Ishikawa (cell line): ENCODE measurements at regions not wholly inside any gene's neighbourhood (a gene's known extent, or its start where the extent isn't known, plus 50 kb on each side); places are given as distances from the start of the nearest gene placed in this dataset.

Experiments used
- CEBPB ChIP-seq: IDR thresholded peaks from 2 replicates; pipeline ENCODE4 v1.6.1; 2012
- CREB1 ChIP-seq: IDR thresholded peaks from 2 replicates; pipeline ENCODE4 v1.6.1; 2012; ENCODE audit warnings: low read depth
- EGR1 ChIP-seq: IDR thresholded peaks from 2 replicates; pipeline ENCODE4 v1.6.1; 2012
- EP300 ChIP-seq: IDR thresholded peaks from 2 replicates; pipeline ENCODE4 v1.6.1; 2012; ENCODE audit warnings: borderline replicate concordance
- FOXM1 ChIP-seq: IDR thresholded peaks from 2 replicates; pipeline ENCODE4 v1.6.1; 2012; ENCODE audit warnings: low read depth, borderline replicate concordance
- MAX ChIP-seq: IDR thresholded peaks from 2 replicates; pipeline ENCODE4 v1.6.1; 2012
- NFIC ChIP-seq: IDR thresholded peaks from 2 replicates; pipeline ENCODE4 v1.6.1; 2012
- RAD21 ChIP-seq: IDR thresholded peaks from 2 replicates; pipeline ENCODE4 v1.6.1; 2012; ENCODE audit warnings: low read depth
- REST ChIP-seq: IDR thresholded peaks from 2 replicates; pipeline ENCODE4 v1.6.1; 2012; ENCODE audit warnings: low read depth, mild to moderate bottlenecking
- TAF1 ChIP-seq: IDR thresholded peaks from 2 replicates; pipeline ENCODE4 v1.6.1; 2012; ENCODE audit warnings: low read depth, mild to moderate bottlenecking
- TCF12 ChIP-seq: IDR thresholded peaks from 2 replicates; pipeline ENCODE4 v1.6.1; 2012; ENCODE audit warnings: low read depth
- TEAD4 ChIP-seq: IDR thresholded peaks from 2 replicates; pipeline ENCODE4 v1.6.1; 2012
- YY1 ChIP-seq: IDR thresholded peaks from 2 replicates; pipeline ENCODE4 v1.6.1; 2012; ENCODE audit warnings: low read depth
- ZBTB7A ChIP-seq: IDR thresholded peaks from 2 replicates; pipeline ENCODE4 v1.6.1; 2012; ENCODE audit warnings: low read depth
- TF ChIP-seq, protein P1 (sequence below): IDR thresholded peaks from 2 replicates; pipeline ENCODE4 v1.6.1; 2012

- TF ChIP-seq EP300: no peak
- TF ChIP-seq YY1: no peak
- no peak for TF ChIP-seq TAF1
- TF ChIP-seq NFIC: no peak
- TF ChIP-seq TCF12: no peak
- TF ChIP-seq EGR1: no peak
- no peak for TF ChIP-seq CREB1
- TF ChIP-seq CEBPB: no peak
- no peak for TF ChIP-seq ZBTB7A
- TF ChIP-seq, protein P1, sequence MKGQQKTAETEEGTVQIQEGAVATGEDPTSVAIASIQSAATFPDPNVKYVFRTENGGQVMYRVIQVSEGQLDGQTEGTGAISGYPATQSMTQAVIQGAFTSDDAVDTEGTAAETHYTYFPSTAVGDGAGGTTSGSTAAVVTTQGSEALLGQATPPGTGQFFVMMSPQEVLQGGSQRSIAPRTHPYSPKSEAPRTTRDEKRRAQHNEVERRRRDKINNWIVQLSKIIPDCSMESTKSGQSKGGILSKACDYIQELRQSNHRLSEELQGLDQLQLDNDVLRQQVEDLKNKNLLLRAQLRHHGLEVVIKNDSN: no peak
- no peak for TF ChIP-seq FOXM1
- no peak for TF ChIP-seq RAD21
- TF ChIP-seq MAX: no peak
- TF ChIP-seq REST: no peak
- TF ChIP-seq TEAD4: no peak
Observed at GRCh38 chr4:84243685-84244084, 255.4 kb downstream of the NKX6-1 start.

GRCh38 chr4:84239278-84239845 lies 259.7 kb downstream of the NKX6-1 start:
- TF ChIP-seq FOXM1 (no peak), ZBTB7A (no peak), REST (no peak), CEBPB (no peak), MAX (no peak), NFIC (no peak), TCF12 (no peak), TAF1 (no peak), YY1 (no peak), EGR1 (no peak), RAD21 (no peak), EP300 (no peak), TEAD4 (no peak), CREB1 (no peak)
- TF ChIP-seq, protein P1: no peak

GRCh38 chr4:84238247-84239090 lies 260.6 kb downstream of the NKX6-1 start:
- TF ChIP-seq REST: no peak
- no peak for TF ChIP-seq CREB1
- no peak for TF ChIP-seq MAX
- TF ChIP-seq TEAD4: no peak
- no peak for TF ChIP-seq RAD21

DNA sequence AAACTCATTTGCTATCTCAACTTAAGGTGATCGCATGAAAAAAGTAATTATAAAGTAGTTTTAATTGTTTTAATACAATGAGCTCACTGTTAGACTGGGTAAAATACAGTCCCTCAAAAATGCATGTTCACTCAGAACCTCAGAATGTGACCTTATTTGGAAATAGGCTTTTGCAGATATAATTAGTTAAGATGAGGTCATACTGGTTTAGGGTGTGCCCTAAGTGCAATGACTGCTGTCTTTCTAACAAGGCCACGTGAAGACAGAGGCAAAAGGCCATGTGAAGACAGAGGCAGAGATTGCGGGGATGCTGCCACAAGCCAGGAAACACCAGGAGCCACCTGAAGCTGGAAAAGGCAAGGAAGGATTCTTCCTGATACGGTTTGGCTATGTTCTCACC lies 262.1 kb downstream of the NKX6-1 start:
- no peak for TF ChIP-seq CREB1
- no peak for TF ChIP-seq FOXM1
- TF ChIP-seq RAD21: no peak
- no peak for TF ChIP-seq MAX
- TF ChIP-seq EGR1: no peak
- no peak for TF ChIP-seq EP300
- TF ChIP-seq NFIC: no peak
- TF ChIP-seq CEBPB: no peak
- TF ChIP-seq TAF1: no peak
- no peak for TF ChIP-seq TEAD4
- TF ChIP-seq ZBTB7A: no peak
- TF ChIP-seq TCF12: no peak
- TF ChIP-seq REST: no peak
- TF ChIP-seq, protein P1: no peak
- TF ChIP-seq YY1: no peak
